NCI-H2171 treated with DMSO at 0.1 percent for 48 hours (cell line): ENCODE measurements at regions not wholly inside any gene's neighbourhood (a gene's known extent, or its start where the extent isn't known, plus 50 kb on each side); places are given as distances from the start of the nearest gene placed in this dataset.

Experiments
- DNase-seq: peaks from one replicate; lab custom pipeline; 2025; lab: John Stamatoyannopoulos, UW

DNA sequence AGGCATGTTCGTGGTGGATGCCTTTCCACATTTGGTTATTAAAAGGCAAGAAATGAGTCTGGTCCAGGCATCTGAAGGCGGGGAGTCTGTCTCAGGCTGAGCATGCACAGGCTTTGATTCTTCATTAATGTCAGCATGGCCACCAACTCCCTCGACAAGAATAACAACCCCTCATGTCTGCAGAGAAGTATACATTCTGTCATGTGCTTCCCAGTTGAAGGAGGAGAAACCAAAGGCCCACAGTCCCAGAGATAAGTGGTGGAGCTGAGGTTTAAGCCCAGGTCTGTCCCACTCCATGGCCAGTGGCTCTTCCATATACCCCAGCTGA is 61.6 kb upstream of the LAPTM5 start:
- no peak for DNase-seq

DNA sequence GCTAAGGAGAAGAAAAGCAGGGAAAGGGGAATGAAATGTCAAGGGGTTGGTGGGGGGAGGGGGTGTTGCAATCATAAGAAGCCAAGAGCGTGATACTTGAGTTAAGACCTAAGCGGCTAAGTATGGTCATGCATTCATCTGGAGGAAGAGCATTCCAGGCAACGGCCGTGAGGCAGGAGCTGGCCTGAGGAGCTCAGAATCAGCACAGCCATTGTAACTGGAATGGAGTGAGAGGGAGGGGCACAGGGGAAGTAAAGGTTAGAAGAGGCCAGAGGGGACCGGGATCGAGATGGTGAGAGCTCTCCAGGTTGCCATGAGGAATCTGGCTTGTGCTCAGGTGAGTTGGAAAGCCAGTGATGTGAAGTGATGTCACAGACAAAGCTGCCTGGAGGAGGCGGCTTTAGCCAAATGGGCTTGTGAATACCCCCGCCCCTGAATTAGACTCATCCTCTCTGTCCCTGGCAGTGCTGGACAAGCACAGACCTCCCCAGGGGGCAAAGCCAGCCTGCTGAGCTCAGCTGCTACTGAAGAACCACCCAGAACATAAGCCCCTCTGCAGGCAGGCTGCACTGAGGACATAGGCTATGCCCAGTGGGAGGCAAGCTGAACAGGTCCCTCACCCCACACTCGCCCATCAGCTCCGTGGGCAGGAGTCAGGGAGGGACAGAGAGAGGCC is 61.1 kb upstream of the LAPTM5 start:
- DNase-seq: no peak

DNA sequence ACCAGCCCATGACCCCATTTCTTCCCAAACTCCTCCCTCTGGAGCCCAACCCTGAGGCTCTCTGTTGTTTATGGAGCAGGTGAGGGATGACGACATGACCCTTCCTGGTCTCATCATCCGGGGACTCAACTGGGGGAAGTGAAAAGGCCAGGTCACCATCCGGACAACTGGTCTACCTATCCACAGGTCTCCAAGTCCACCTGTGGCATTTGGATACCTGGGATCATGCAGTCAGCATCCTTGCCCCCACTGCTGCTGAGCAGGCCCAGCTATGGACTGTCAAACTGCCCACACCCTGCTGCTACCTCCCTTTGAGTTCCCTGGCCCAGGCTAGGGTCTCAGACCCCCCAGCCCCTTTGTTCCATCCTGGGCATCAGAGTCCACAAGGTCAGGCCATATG is 60.0 kb upstream of the LAPTM5 start:
- no peak for DNase-seq

DNA sequence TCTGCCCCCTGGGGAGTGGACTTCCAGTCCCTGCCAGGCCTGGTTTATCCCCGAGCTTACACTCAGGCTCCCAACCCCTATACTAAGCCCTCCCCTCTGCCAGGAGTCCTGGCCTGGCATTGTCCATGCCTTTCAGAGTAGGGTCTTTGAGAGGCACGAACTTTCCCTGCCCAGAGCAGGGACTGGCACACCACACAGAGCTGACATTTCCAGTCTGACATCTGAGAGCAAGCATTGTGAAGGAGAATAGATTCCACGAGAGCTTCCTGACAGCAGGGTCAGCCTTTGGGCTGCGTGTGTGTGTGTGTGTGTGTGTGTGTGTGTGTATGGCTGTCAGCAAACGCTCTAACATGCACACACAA is 59.5 kb upstream of the LAPTM5 start:
- DNase-seq: no peak

DNA sequence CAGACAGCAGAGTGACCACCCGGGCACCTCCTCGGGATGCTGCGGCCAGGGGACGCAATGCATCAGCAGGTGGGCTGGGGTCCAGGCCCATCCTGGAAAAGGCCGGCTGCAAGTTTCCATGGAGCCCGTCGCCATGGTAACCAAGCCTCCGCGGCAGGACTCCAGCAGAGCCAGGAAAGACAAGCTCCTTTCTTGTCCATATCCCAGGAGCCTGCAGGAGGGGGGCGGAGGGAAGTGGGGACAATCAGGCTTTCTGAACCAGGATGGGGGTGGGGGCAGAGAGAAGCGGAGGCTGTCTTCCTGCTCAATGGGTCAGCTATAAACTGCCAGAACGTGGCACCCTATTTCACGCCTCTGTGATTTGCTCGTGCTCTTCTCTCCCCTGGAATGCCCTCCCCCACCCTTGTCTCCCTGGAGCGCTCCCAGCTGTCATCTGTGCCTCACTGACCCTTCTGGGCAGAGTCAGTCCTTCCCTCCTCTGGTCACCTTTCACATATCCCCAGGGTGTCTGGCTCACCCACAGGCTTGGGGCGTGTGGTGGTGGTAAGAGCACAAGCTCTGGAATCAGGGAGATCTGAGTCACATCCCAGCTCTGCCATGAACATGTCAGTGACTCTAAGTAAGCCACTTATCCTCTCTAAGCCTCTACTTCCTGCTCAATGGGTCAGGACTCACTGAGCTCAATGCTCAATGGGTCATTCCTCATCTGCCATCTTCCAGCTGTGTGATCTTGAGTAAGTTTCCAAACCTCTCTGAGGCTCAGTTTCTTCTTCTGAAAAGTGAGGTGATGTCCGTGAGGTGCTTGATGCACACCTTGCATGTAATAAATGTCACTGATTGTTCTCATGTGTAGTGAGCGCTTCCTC is 58.9 kb upstream of the LAPTM5 start:
- no peak for DNase-seq

DNA sequence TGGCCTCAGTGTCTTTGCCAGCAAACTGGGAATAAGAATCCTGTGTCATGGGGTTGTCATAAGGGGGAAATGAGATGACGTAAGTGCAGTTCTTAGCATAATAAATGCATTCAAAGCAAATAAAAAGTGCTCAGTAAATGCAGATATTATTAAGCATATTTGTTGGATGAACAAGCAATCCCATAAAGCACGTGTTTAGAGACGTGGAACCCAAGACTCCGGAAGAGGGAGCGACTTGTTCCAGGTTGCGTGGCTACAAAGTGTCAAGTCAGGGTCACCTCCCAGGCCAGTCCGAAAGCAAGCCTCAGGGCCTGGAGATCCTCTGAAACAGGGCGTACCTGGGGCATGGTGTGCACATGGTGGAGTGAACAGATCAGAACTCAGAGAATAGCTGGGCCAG is 58.0 kb upstream of the LAPTM5 start:
- no peak for DNase-seq

DNA sequence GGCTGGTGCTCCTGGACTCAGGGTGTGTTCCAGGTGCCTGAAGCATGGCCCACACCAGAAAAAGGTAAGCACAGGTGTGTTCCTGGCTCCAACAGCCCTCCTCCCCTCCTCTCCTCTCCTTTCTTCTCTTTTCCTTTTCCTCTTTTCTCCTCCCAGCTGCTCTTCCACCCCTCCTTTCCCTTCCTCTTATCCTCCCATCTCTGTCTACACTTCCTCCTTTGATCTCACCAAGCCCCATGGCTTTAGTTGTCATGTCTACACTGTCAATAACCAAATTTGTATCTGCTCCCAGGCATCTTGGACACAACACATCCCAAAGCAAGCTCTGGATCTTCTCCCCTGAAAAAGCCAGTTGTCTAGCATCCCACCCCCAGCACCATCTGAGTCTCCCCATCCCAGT is 56.7 kb upstream of the LAPTM5 start:
- DNase-seq: no peak

DNA sequence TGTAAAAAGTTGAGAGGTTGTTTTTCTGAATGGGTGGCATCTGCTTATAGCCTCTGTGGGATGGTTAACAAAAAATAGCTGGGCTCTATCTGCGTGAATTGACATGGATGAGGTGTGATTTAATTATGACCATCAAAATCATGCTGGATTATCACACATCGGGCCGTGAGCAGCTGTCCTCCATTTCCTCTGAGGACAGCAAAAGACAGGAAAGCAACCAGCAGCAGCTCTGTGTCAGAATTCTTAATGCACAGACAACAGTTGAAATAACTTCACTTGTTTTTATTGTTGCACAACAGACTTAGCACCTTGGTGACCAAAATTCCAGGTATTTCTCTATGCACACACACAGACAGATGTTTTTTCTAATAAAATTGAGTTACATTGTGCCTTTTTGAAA is 54.5 kb upstream of the LAPTM5 start:
- no peak for DNase-seq

DNA sequence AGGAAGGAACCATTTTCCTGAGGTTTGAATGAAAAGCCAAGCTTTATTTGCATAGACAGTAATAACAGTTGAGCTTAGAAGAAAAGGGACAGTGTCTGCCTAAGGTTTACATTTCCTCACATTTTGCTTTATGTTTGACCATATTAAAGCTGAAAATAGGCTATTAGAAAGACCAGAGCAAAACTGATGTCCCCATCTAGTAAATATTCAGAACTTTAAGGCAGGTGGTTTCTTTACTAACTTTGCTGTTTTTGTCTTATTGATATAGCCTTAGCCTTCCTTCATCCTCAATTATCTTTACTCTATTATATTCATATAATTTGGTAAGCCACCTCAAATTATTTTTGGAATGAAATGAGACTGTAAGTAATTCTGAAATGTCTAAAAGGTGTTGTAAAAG is 53.6 kb upstream of the LAPTM5 start:
- no peak for DNase-seq

DNA sequence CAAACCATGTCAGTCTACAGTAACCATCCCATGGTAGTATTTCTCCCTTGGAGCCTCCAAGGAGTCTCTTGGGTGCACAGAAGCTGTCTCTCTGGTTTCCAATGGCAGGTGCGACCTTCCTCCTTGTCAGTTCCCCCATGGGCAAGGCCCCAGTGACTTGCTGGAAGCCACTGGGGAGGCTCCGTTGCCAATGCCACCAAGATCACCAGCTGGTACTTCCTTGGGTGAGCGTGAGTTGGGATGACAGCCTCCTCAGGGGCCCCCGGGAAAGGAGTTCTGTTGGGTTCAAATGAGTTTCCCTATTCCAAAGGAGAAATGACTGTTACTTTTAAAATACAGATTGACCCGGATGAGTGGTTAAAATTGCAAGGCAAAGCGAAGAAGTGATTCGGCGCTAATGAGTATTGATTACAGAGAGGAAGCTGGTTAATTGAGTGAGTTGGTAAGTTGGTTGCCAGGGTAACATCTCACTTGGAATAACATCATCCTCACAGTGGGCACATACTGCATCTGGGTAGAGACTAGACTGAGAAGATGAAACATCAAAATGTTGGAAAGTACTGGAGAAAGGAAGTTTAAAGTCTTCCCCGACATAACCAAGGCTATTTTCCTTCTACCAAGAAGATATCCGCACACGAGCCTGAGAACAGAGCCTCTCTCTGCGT is 53.0 kb upstream of the LAPTM5 start:
- no peak for DNase-seq

DNA sequence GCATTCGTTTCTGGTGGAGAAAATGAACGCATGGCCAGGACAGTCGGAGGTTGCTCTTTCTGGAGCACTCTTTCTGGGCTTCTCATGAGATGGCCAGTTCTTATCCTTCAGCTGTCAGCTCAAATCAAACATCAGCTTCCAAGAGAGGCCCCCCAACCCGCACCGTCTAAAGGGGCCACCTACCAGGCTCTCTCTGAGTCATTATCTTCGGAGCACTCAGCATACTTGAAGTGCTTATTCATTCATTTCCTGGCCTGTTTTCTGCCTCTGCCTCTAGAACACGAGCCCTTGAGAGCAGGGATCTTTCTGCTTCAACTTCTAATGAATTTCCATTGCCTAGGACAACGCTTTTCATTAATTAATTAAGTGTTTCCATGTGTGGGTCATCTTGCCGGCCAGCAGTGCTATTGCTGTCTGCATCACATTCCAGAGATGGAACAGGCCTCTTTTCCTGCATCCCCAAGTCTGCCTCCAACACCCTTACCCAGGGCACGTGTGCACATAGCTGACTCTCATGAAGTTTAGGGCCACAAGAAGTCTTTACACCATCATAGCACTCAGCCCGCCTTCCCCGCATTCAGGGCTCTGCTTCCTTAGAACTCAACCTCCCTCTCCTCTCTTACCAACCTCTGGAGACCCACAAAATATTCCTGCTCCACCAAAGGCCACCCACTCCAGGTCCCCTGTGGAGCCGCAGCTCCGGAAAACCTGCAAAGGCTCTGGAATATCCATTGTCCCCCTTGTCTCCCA is 52.1 kb upstream of the LAPTM5 start:
- DNase-seq: no peak

DNA sequence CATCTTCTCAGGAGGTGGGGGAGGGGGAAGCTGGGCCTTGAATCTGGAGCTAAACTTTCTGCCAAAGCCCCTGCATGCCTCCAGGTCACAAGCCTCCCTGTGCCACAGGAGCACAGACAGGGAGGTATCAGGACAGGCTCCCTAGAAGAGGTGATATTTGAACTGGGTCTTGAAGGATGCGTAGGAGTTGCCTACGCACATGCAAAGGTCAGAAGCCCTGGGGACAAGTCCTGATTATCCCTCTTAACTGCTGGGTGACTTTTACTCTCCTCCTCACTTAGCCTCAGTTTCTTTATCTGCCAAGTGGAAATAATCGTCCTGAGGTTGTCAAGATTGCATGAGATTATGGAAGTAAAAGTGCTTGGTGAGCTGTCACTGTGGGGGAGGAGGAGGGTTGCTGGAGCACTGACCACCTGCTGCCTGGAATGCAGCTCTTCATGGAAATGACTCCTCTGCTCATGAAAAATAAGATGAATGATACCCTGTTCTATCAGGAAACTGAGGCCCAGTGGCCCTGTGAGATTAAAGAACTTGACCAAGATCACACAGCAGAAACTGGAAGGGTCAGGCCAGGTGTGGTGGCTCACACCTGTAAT is 50.6 kb upstream of the LAPTM5 start:
- DNase-seq: no peak

DNA sequence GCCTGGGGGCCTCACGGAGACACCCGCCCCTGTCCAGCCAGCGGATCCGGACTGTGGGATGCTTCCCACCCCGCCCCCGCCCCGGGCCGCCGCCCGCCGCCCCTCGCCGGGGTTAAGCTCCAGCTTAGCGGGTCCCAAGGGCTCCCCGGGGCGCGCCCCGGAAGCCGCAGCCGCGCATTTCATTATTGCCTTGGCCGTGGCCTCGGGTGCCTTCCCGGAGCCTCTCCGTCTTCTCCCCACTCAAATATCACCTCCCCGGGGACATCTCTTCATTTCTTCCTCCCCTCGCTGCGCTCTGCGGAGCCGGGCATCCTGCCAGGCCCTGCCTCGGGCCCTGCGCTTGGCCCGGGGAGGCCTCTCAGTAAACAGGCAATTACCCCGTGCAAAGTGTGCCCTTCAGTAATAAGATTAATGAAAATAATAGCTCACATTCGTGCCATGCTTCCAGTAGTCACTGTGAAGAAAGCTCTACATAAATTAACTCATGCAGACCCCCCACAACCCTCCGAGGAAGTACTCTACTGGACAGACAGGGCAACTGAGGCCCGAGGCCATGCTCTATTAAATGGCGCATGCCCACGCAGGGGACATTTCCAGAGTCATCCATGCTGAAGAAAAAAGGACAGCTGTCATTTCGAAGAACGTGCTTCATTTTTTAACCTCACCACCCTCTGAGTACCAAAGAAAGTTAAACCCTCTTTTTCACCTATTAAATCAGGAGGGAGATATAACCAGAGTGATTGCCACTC is 49.9 kb upstream of the LAPTM5 start:
- DNase-seq: peak; percentile 90
